ENCODE measurements at regions not wholly inside any gene's neighbourhood (a gene's known extent, or its start where the extent isn't known, plus 50 kb on each side); places are given as distances from the start of the nearest gene placed in this dataset.

- Histone ChIP-seq H3K36me3 (ENCODE audit: control insufficient read depth, insufficient read depth, low read length) (no peaks in the 10 kb centered on the region), H3K9me3 (ENCODE audit: control insufficient read depth, insufficient read depth, low read depth, low read length) (no peaks in the 10 kb centered on the region), H3K4me3 (ENCODE audit: low read depth in 2 of 2, low read length in 2 of 2) (no peak overlapping the region), H3K27me3 (ENCODE audit: control insufficient read depth, insufficient read depth, low read length) (no peaks in the 10 kb centered on the region), H3K27ac (ENCODE audit: low read length) (no peak overlapping the region), H3K4me1 (ENCODE audit: control insufficient read depth, insufficient read depth, low read length) (no peaks in the 10 kb centered on the region)
- intact Hi-C loops (cut with micrococcal nuclease; ENCODE audit: unreplicated experiment) (no loop called here), in situ Hi-C loops (cut with HindIII; ENCODE audit: low pct_unique_long_range_greater_than_20kb, low sequenced_read_pairs) (no loop called here)
- BruUV-seq (replicated peaks) = no TSS peak
- TF ChIP-seq TCF7L2 (IDR thresholded peaks at IDR 0.05; ENCODE audit: low read depth, low read length) (no peak), REST (IDR thresholded peaks at IDR 0.05; ENCODE audit: insufficient read depth in 1 of 2, low read depth in 2 of 2, low read length in 1 of 2) (no peak), SIN3A (IDR thresholded peaks at IDR 0.05; ENCODE audit: borderline replicate concordance, insufficient read depth, low read depth, low read length) (no peak), CTCF (IDR thresholded peaks at IDR 0.05) (no peak), POLR2AphosphoS5 (IDR thresholded peaks at IDR 0.05; ENCODE audit: low read depth, low read length) (no peak)
- DNase-seq (ENCODE audit: low read depth, low spot score) (no peak), ATAC-seq (no peak)
- POLR2A ChIA-PET = no interaction called here
- CTCF ChIA-PET = no interaction called here
These were observed 409.5 kb downstream of the NXPE2 start for GRCh38 chr11:115087791-115088190.

GRCh38 chr11:115092516-115092915 lies 411.7 kb downstream of the CADM1 start:
- Histone ChIP-seq H3K4me1 (ENCODE audit: control insufficient read depth, insufficient read depth, low read length) (no peaks in the 10 kb centered on the region), H3K27ac (ENCODE audit: low read length) (no peak overlapping the region), H3K4me3 (ENCODE audit: low read depth in 2 of 2, low read length in 2 of 2) (no peak overlapping the region), H3K27me3 (ENCODE audit: control insufficient read depth, insufficient read depth, low read length) (no peaks in the 10 kb centered on the region), H3K9me3 (ENCODE audit: control insufficient read depth, insufficient read depth, low read depth, low read length) (no peaks in the 10 kb centered on the region), H3K36me3 (ENCODE audit: control insufficient read depth, insufficient read depth, low read length) (no peaks in the 10 kb centered on the region)
- DNase-seq (ENCODE audit: low read depth, low spot score) = no peak
- BruUV-seq (replicated peaks) = no TSS peak
- POLR2A ChIA-PET = no interaction called here
- TF ChIP-seq REST (IDR thresholded peaks at IDR 0.05; ENCODE audit: insufficient read depth in 1 of 2, low read depth in 2 of 2, low read length in 1 of 2) = no peak
- TF ChIP-seq TCF7L2 (IDR thresholded peaks at IDR 0.05; ENCODE audit: low read depth, low read length) = no peak
- TF ChIP-seq SIN3A (IDR thresholded peaks at IDR 0.05; ENCODE audit: borderline replicate concordance, insufficient read depth, low read depth, low read length) = no peak
- no peak for TF ChIP-seq CTCF (IDR thresholded peaks at IDR 0.05)
- TF ChIP-seq POLR2AphosphoS5 (IDR thresholded peaks at IDR 0.05; ENCODE audit: low read depth, low read length) = no peak
- ATAC-seq = no peak
- intact Hi-C loops (cut with micrococcal nuclease; ENCODE audit: unreplicated experiment) = no loop called here
- in situ Hi-C loops (cut with HindIII; ENCODE audit: low pct_unique_long_range_greater_than_20kb, low sequenced_read_pairs) = no loop called here
- CTCF ChIA-PET = no interaction called here

Measured in Panc1 (cell line).